Activated effector memory CD4-positive, alpha-beta T cell treated with anti-CD3 and anti-CD28 coated beads, Interleukin-2, amount 50 U/mL, for 16 hours (primary cell): ENCODE measurements at regions not wholly inside any gene's neighbourhood (a gene's known extent, or its start where the extent isn't known, plus 50 kb on each side); places are given as distances from the start of the nearest gene placed in this dataset.
"Not testable (repeated sequence)": the region's sequence is repeated elsewhere in the genome, so short reads cannot be mapped to it uniquely, and the experiment has no call there.

ENCODE experiments used
- DNase-seq: peaks from one replicate; pipeline ENCODE4 v3.0.0-alpha.2; 2020

DNA sequence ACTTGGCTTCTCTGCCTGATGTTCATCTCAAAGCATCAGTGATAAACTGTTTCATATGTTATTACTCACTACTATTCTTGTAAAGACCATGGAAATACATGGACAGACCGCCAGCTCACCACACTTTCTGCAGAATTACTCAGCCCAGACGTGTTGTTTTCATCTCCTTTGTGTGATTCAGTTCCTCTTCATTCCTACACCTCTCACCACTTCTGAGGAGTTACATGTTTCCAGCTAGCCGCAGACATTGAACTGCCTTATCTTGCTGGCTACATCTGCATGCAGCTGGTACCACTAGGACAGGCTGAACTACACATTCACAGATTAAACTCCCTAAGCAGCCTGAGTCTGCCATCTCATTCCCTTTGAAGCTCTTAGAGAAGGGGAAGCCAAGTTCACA, 443.2 kb upstream of the FGF16 start:
- DNase-seq, result peak; percentile 52

DNA sequence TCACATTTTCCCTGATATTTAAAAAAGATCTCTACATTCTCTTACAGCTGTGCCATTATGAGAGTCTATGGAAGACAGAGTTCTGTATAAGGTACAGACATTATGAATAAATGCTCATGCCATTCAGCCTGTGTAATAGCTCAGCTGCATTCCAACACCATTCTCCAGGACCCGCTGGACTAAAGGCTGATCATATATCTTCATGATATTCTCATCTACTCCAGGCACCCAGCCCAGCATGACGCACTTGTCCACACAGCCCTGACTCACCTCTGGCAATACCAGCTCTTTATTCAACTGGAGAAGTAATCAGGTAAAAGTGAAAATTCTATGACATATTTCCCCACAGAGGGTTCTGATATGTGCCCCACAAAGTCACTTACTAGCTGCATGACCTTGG, 437.5 kb upstream of the FGF16 start:
- no peak for DNase-seq

DNA sequence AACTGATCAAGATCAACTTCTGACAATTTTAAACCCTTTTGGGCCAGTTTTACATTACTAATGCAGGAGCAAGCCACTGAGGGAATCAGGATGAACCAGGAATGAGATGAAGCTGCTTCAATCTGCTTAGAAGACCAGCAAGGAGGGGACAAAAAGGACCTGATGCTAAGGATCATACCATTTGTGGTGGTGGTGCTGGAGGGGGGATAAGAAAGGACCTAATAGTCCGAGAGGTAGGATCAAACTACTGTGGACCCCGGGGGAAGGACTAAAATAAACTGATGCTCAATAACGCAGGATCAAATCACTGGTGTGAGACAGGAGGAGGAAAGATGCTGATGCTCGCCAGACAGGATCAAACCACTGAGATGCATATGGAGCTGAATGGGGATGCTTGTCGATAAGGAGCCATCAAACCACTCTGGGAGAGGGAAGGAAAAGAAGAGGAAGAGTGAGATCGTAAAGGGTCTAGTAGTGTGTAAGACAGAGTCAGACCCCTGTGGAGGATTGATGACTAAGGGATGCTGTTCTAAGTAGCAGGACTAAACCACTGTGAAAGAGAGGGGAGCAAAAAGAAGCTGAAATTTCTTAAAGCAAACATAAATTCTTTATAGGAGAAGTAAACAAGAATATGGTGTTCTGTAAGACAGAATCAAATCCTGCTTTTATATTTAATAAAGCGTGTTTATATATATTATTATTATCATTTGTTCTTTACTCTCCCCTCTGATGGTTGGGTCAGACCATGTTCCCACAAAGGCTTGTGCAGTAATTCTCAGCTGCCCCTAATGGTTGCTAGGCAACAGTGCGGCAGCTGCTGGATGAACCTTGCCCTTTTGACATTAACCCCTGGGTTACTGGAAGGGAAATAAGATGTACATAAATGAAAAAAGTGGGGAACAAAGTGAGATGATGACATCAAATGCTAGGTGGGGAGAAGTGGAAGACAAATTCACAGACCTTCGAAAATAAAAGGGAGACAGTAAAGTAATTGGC, 432.5 kb upstream of the FGF16 start:
- no peak for DNase-seq

DNA sequence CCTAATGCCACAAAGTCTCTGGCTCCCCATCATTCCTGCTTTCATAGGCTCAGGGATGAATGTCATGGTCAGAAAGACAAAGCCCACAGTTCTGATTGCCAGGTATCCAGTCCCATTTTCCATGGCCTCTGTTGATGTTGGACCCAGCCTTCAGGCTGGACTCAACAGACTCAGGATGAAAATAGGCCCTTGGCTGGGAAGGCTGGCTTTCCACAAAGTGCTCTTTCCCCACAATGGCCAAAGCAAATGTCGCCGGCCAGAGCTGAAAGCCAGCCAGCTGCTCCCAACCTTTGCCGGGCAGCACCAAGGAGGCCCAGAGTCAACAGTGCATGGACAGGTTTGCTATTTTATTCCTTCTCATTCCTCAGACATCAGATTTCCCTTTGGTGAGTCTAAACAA, 430.1 kb upstream of the FGF16 start:
- DNase-seq, result no peak

DNA sequence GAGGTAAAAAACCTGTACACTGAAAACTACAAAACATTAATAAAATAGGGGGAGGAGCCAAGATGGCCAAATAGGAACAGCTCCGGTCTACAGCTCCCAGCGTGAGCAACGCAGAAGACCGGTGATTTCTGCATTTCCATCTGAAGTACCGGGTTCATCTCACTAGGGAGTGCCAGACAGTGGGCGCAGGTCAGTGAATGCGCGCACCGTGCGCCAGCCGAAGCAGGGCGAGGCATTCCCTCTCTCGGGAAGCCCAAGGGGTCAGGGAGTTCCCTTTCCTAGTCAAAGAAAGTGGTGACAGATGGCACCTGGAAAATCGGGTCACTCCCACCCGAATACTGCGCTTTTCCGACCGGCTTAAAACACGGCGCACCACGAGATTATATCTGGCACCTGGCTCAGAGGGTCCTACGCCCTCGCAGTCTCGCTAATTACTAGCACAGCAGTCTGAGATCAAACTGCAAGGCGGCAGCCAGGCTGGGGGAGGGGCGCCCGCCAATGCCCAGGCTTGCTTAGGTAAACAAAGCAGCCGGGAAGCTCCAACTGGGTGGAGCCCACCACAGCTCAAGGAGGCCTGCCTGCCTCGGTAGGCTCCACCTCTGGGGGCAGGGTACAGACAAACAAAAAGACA, 400.9 kb upstream of the FGF16 start:
- DNase-seq, result not testable (repeated sequence)

DNA sequence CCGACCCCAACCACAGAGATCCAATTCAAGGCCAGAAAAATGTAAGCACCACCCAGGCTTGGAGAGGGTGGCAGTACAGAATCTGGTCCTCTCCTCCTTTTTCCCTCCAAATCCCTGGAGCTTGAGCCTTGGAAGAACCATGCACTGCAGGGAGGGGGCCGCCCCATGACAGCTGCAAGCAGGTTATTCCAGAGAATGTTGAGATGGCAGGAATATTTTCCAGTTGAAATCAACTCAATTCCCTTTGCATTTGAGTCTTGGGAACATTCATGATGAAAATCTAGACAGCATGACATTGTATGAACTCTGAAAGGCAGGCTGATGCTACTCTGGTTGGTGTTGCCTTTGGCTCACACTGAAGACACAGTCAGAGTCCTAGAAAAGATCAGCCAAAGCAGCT, 386.6 kb upstream of the FGF16 start:
- no peak for DNase-seq

DNA sequence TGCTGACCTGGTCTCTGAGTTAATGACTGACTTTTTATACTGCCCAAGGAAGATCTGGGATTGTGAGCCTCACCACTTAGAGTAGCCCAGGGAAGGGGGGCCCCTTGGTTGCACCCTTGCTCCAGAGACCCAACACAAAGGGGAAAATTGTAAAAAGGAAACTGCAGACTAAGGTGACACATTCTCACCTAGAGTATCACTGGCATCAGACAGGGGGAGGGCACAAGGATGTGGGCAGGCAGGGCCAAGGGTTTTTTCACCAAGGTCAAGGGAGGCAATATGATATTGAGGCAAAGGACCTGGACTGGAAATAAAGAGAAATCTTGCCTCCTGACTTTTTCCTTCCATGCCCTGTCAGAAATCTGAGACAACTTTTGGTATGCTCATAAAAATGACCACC, 386.2 kb upstream of the FGF16 start:
- DNase-seq, result no peak

DNA sequence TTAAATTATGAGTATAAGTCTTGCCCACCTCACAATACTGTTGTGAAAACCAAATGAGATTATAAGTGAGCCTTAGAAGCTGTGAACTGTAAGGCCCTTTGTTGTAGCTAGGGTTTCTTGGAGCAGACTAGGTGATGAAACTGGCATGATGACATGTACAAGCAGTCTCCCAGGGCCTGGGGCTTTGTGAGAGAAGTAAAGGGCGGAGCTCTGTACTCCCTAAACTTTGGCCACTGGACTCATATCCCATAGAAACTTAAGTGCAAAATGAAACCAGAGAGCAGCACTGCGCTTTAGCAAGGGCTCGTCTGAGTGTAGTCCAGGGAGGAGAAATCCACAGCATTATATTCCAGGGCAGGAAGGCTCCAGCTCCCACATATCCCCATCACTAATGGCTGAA, 385.6 kb upstream of the FGF16 start:
- DNase-seq, result no peak

DNA sequence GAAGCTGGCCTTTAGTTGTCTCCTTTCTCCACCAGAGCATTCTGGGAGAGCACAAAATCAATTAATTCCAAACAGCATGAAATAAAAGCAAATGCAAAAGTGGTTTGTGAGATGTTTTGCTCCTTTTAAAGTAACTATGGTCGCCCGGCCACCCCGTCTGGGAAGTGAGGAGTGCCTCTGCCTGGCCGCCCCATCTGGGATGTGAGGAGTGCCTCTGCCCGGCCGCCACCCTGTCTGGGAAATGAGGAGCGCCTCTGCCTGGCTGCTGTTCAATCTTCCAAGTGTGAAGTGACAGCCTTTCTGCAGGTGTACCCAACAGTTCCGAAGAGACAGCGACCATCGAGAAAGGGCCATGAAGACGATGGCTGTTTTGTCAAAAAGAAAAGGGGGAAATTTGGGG, 381.3 kb upstream of the FGF16 start:
- DNase-seq, result no peak

DNA sequence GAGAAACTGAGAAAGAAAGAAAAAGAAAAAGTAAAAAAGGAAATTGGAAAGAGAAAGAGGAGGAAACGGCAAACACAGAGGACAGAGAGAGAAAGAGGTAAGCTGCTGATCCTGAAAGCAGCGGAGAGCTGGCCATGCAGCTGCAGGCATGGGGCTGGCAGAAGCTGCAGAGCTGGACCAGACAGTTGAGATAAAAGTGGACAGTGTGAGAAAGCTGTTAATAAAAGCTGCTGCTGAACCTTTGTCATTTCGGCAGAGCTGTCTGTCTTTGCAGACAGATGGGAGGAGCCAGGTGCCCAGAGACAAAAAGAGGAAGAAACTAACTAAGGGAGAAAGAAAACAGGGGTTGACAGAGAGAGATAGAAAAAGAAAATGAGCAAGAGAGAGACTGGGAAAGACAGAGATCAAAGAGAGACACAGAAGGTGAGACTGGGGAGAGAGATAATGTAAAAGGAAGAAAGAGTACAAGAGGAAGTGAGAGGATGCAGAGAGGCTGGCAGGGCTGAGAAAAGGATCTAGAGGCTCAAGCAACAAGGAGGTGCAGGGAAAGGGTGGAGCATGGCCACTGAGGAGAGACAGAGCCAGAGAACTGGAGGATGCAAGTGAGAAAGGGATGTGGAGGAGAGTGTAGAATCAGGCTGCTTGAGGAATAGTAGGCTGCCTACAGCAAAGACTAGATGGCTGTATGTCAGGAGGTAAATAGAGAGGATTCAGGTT, 376.8 kb upstream of the FGF16 start:
- DNase-seq, result no peak

DNA sequence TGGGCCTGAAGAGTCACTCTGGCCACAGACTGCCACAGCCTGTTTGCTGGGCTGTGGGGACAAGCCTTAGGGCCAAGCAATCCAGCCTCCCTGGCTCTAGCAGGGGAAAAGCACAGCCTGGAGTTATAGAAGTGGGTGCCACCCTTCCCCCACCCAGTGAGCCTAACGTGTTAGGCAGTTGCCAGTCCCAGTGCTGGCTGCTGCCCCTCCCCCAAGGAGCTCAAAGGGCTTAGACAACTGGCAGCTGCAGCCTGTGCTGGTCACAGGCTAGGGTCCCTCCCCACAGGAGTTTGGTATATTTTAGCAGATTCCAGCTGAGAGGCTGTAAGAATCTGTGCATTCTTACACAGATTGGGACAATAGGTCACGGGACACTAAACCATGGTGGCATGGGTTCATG, 370.3 kb upstream of the FGF16 start:
- no peak for DNase-seq

DNA sequence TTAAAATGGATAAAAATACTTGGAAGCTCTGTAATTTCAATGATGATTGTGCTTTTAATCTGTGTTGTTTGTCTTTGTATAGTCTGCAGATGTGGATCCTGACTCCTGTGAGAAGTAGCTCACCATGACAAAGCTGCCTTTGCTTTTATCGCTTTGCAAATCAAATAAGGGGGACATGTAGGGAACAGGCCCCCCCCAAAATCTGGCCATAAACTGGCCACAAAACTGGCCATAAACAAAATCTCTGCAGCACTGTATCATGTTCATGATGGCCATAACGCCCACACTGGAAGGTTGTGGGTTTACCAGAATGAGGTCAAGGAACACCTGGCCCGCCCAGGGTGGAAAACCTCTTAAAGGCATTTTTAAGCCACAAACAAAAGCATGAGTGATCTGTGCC, 366.0 kb upstream of the FGF16 start:
- DNase-seq, result not testable (repeated sequence)

DNA sequence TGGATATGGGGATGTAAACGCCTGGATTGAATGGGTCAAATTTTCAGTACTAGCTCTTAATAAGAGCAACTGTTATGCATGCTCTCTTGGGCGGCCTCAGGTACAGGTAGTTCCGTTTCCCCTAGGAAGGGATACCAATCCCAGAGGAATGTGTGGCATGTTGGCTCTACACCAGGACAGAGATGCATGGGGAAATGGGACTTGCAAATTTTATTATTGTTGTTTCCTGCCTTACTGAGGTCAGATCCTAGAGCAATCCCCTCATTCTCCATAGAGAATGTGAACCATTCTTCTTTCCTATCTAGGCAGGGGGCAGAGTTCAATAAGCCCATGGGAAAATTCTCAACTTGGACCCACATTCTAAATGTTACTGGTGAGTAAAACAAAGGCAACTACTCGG, 361.8 kb upstream of the FGF16 start:
- DNase-seq, result no peak

DNA sequence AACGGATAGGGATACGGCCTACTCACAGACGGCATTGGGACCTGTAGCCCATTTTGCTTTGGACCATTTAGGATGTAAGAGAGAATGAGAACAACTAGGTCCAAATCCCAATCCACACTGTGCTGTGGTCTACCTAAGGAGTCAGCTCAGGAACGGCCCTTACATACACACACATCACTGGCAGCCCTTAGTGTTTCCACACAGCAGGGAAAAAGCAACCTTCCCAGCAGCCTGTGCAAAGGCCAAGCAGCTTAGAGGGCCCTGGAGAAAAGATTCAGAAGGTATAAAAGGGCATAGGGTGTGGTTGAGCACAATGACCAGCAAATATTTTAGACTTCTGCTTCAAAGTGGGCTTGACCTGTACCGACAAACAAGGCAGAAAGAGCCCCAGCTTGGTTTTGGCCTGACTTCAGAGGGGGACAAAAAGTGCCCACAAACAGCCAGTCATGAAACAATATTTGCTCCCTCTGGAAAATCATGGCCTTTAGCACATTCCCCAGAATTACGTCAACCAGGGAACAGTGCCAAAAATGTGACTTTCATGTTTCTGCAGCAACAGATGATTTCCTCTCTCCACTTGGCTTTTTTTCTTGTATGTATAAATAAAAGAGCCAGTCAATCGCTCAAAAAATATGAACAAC, 359.5 kb upstream of the FGF16 start:
- DNase-seq, result no peak

DNA sequence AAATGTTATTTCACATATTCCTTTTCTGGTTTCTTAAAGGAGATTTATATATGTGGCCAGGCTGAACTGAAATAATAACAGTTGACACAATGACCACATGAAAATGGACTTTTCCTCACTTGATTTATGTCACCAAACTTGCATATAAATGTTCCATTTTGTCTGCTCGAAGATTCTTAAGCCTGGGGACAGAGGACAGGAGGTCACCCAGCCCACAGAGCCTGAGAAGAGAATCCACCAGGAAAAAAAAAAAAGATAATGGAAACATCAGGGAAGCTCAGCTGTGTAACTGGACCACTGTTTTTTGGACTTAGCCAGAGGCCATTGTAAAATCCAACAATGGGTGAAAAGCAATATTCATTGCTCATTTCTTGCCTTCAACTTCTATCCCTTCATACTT, 359.0 kb upstream of the FGF16 start:
- DNase-seq, result no peak

DNA sequence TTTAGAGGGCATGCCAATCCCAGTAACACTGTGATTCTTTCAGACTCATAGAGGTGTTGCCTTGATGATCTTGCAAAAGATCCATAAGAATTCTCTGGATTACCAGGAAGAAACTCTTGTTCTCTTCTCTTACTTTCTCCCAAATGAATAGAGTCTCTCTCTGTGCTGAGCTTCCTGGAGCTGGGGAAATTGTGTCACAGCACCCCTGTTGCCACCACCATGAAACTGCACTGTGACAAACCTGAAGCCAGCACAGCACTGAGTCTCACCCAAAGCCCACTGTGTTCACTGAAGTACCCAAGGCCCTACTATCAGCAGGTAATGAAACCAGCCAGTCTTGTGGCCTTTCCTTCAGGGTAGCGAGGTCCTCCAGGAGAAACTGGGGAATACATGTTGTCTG, 332.7 kb upstream of the FGF16 start:
- no peak for DNase-seq

DNA sequence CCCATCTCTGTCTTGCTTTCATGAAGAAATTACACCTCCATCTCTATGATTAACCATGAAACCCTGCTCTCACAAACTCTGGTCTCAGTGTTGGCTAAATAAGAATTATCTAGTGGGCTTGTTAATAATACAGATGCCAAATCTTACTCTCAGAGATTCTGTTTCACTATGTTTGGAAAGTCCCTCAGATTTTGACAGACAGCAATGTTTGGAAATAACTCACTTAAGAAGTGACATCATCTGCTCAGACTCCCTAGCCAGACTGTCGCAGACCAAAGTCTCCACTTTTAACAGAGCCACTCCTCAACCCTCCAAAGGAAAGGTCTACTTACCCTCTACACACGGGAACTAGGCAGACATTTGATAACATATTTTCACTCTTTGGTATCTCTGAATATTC, 328.5 kb upstream of the FGF16 start:
- no peak for DNase-seq

DNA sequence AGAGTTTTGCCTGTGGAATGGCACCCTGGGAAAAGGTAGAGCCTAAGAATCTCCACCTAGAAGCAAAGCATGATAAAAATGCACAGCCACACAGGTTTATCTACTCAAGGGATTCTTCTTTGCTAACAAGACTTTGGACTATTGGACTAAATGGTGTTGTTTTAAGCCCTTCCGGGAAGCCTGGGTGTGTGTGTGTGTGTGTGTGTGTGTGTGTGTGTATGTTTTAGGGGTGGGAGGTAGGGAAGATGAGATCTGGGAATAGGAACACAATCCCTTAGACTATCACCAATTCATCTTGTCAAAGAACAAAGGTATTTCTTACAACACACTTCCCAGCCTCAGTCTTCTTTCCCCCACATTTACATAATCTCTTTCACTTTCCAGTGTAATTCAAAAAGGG, 327.5 kb upstream of the FGF16 start:
- no peak for DNase-seq

DNA sequence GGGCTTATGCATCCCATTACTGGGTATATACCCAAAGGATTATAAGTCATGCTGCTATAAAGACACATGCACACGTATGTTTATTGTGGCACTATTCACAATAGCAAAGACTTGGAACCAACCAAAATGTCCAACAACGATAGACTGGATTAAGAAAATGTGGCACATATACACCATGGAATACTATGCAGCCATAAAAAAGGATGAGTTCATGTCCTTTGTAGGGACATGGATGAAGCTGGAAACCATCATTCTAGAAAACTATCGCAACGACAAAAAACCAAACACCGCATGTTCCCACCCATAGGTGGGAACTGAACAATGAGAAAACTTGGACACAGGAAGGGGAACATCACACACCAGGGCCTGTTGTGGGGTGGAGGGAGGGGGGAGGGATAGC, 323.3 kb upstream of the FGF16 start:
- DNase-seq, result not testable (repeated sequence)

DNA sequence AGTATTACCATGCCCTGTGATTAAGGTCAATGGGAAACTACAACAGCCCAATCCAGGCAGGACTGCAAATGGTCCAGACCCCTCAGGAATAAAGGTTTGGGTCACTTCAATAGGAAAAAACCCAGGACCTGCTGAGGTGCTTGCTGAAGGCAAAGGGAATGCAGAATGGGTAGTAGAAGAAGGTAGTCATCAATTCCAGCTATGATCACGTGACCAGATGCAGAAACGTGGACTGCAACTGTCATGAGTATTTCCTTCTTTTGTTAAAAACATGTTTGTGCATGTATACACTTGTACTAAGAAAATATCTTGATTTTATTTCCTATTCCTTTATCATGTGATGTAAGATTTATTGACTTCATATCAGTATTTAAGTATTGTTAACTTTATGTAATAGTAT, 319.6 kb upstream of the FGF16 start:
- not testable (repeated sequence) for DNase-seq

DNA sequence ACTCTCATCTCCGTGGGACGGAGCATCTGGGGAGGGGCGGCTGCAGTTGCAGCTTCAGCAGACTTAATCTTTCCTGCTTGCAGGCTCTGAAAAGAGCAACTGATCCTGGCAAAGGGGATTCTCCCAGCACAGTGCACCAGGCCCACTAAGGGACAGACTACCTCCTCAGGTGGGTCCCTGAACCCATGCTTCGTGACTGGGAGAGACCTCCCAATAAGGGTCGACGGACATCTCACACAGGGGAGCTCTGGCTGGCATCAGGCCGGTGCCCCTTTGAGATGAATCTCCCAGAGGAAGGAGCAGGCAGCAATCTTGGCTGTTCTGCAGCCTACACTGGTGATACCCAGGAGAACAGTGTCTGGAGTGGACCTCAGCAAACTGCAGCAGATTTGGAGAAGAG, 303.3 kb upstream of the FGF16 start:
- DNase-seq, result no peak

DNA sequence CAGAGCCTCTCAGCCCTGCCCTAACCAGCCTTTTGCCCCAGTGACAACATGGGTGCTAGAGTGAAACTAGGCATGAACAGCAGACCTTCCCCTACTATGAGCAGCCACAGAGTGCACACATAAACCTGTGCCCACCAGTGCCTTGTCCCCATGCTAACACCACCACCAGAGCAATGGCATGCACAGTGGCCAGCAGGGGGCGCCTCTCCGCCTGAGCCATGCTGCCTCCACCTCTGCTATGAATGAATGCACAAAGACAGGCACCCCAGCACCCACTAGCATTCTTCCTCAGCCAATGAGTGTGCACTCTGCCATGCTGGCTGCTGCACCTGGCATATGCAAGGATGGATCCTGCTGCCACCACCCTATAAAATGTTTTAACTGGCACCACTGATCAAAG, 286.9 kb upstream of the FGF16 start:
- peak; percentile 65 for DNase-seq

DNA sequence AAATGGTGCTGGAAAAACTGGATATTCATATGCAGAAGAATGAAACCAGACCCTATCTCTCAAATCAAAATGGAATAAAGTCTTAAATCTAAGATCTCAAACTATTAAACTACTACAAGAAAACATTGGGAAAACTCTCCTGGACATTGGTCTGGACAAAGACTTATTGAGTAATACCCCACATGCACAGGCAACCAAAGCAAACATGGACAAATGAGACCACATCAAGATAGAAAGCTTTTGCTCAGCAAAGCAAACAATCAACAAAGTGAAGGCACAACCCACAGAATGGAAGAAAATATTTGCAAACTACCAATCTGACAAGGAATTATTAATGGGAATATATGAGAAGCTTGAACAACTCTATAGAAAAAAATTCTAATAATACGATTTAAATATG, 284.4 kb upstream of the FGF16 start:
- no peak for DNase-seq
